SK-N-SH (cell line): ENCODE measurements at regions not wholly inside any gene's neighbourhood (a gene's known extent, or its start where the extent isn't known, plus 50 kb on each side); places are given as distances from the start of the nearest gene placed in this dataset.

Source experiments
- CTCF ChIA-PET: fragments of 300-600, 350-600 bp; formaldehyde crosslinking; extraction: SDS; loops from one replicate; lab custom pipeline; 2021; lab: Yijun Ruan, JAX
- POLR2A ChIA-PET: fragments of 350-600 bp; sonication (Branson Sonifier 250); formaldehyde crosslinking; extraction: SDS; loops from one replicate; lab custom pipeline; 2020; ENCODE audit warnings: antibody characterized with exemption, inconsistent platforms; lab: Yijun Ruan, JAX
- DNase-seq: peaks from one replicate; pipeline ENCODE4 v3.0.0; 2012
- H2AFZ ChIP-seq: fragments of 200-600 bp; sonication (generic); 2 replicates; pipeline ENCODE4 v1.8.1; 2016; ENCODE audit warnings: antibody characterized with exemption, mild to moderate bottlenecking, low read depth
- H3F3A ChIP-seq: fragments of 200-600 bp; sonication (generic); replicated peaks from 2 replicates; pipeline ENCODE3; 2016; ENCODE audit warnings: antibody characterized with exemption, mild to moderate bottlenecking; ENCODE audit not compliant: insufficient read depth
- H3K27ac ChIP-seq, 2 experiments: fragments of 200-500 bp in 1 of 2; fragments of 200-600 bp in 1 of 2; sonication (Bioruptor generic) in 1 of 2; sonication (generic), shearing (Covaris generic) in 1 of 2; 2 replicates each; pipeline versions ENCODE4 v1.5.1 to v1.6.1; 2014 to 2016; ENCODE audit warnings: low read depth in 2 of 2, inconsistent platforms in 1 of 2, low read length in 1 of 2, mild to moderate bottlenecking in 1 of 2, mixed read lengths in 1 of 2
- H3K27me3 ChIP-seq: fragments of 200-600 bp; sonication (generic), shearing (Covaris generic); 2 replicates; pipeline ENCODE4 v1.6.1; 2016; ENCODE audit warnings: mixed run types; ENCODE audit not compliant: insufficient read depth
- H3K36me3 ChIP-seq, 2 experiments: fragments of 200-500 bp in 1 of 2; fragments of 200-600 bp in 1 of 2; sonication (Bioruptor generic) in 1 of 2; sonication (generic) in 1 of 2; replicated peaks in 1 of 2; 2 replicates each; pipeline versions ENCODE3 to v1.5.1; 2014 to 2016; ENCODE audit warnings: low read length in 1 of 2, mild to moderate bottlenecking in 1 of 2; ENCODE audit not compliant: insufficient read depth in 2 of 2, control insufficient read depth in 1 of 2
- H3K4me1 ChIP-seq, 2 experiments: fragments of 200-500 bp in 1 of 2; fragments of 200-600 bp in 1 of 2; sonication (Bioruptor generic) in 1 of 2; sonication (generic), shearing (Covaris generic) in 1 of 2; 2 replicates each; pipeline versions ENCODE4 v1.5.1 to v1.6.1; 2014 to 2016; ENCODE audit warnings: low read depth in 1 of 2, low read length in 1 of 2, mixed run types in 1 of 2; ENCODE audit not compliant: insufficient read depth in 2 of 2, control insufficient read depth in 1 of 2
- H3K4me2 ChIP-seq: fragments of 200-600 bp; sonication (generic), shearing (Covaris generic); 2 replicates; pipeline ENCODE4 v1.6.1; 2017; ENCODE audit warnings: mixed run types
- H3K4me3 ChIP-seq, 2 experiments: fragments of 200-500 bp in 1 of 2; fragments of 200-600 bp in 1 of 2; sonication (Bioruptor generic) in 1 of 2; sonication (generic), shearing (Covaris generic) in 1 of 2; 2 replicates each; pipeline versions ENCODE4 v1.5.1 to v1.8.1; 2014 to 2016; ENCODE audit warnings: low read depth in 2 of 2, inconsistent platforms in 1 of 2, low read length in 1 of 2, mild to moderate bottlenecking in 1 of 2, mixed read lengths in 1 of 2, moderate library complexity in 1 of 2
- H3K79me2 ChIP-seq: fragments of 200-600 bp; sonication (generic); 2 replicates; pipeline ENCODE4 v1.8.1; 2017; ENCODE audit warnings: mild to moderate bottlenecking; ENCODE audit not compliant: insufficient read depth
- H3K9ac ChIP-seq: fragments of 200-600 bp; sonication (generic); 2 replicates; pipeline ENCODE4 v1.6.1; 2017; ENCODE audit warnings: mixed run types
- H3K9me2 ChIP-seq: fragments of 200-600 bp; sonication (generic); 2 replicates; pipeline ENCODE4 v1.6.1; 2017; ENCODE audit warnings: mixed run types
- H3K9me3 ChIP-seq: fragments of 200-600 bp; sonication (generic); 2 replicates; pipeline ENCODE4 v1.6.1; 2017; ENCODE audit warnings: mixed run types, mild to moderate bottlenecking, moderate library complexity
- H4K20me1 ChIP-seq: fragments of 200-600 bp; sonication (generic); 2 replicates; pipeline ENCODE4 v1.6.1; 2017; ENCODE audit warnings: mild to moderate bottlenecking, mixed run types; ENCODE audit not compliant: insufficient read depth
- CHD2 ChIP-seq: fragments of 150-350 bp; IDR thresholded peaks from 2 replicates; pipeline ENCODE4 v1.6.1; 2018; ENCODE audit warnings: low read length; ENCODE audit not compliant: partially characterized antibody
- EP300 ChIP-seq, 2 experiments: IDR thresholded peaks; 2 replicates each; pipeline versions ENCODE4 v1.4.0 to v1.6.1; 2012; ENCODE audit warnings: borderline replicate concordance in 1 of 2, low read depth in 1 of 2, low read length in 1 of 2
- EZH2phosphoT487 ChIP-seq: fragments of 200-600 bp; sonication (generic); IDR thresholded peaks from 2 replicates; pipeline ENCODE4 v1.6.1; 2017; ENCODE audit warnings: low read depth, mixed run types, mild to moderate bottlenecking, antibody characterized with exemption, moderate library complexity, borderline replicate concordance
- FOXM1 ChIP-seq: IDR thresholded peaks from 2 replicates; pipeline ENCODE4 v1.4.0; 2012; ENCODE audit warnings: low read depth, mild to moderate bottlenecking
- GABPA ChIP-seq: IDR thresholded peaks from 2 replicates; pipeline ENCODE4 v1.4.0; 2012; ENCODE audit warnings: low read depth, mild to moderate bottlenecking
- JUND ChIP-seq: IDR thresholded peaks from 2 replicates; pipeline ENCODE4 v1.4.0; 2012
- MEF2A ChIP-seq: IDR thresholded peaks from 2 replicates; pipeline ENCODE4 v1.4.0; 2012; ENCODE audit warnings: low read depth, borderline replicate concordance
- MXI1 ChIP-seq: IDR thresholded peaks from 2 replicates; pipeline ENCODE4 v1.6.1; 2012; ENCODE audit warnings: mild to moderate bottlenecking, low read depth, low read length, improper control_type of control experiment
- NFIC ChIP-seq: IDR thresholded peaks from 2 replicates; pipeline ENCODE4 v1.4.0; 2012; ENCODE audit warnings: borderline replicate concordance
- NRF1 ChIP-seq: IDR thresholded peaks from 2 replicates; pipeline ENCODE4 v1.6.1; 2012; ENCODE audit warnings: low read depth, mild to moderate bottlenecking, low read length
- POLR2AphosphoS5 ChIP-seq: IDR thresholded peaks from 2 replicates; pipeline ENCODE4 v1.6.1; 2012; ENCODE audit warnings: low read depth, low read length
- RFX5 ChIP-seq: IDR thresholded peaks from 2 replicates; pipeline ENCODE4 v1.6.1; 2012; ENCODE audit warnings: mild to moderate bottlenecking, improper control_type of control experiment, low read length
- RXRA ChIP-seq: IDR thresholded peaks from 2 replicates; pipeline ENCODE4 v1.4.0; 2012; ENCODE audit warnings: low read depth, mild to moderate bottlenecking, borderline replicate concordance
- SIN3A ChIP-seq: IDR thresholded peaks from 2 replicates; pipeline ENCODE4 v1.6.1; 2012; ENCODE audit warnings: low read depth, mild to moderate bottlenecking, low read length, moderate library complexity, borderline replicate concordance
- SMC3 ChIP-seq: IDR thresholded peaks from 2 replicates; pipeline ENCODE4 v1.6.1; 2012; ENCODE audit warnings: low read depth, low read length, improper control_type of control experiment
- TAF1 ChIP-seq: IDR thresholded peaks from 2 replicates; pipeline ENCODE4 v1.6.1; 2012; ENCODE audit warnings: low read depth, mild to moderate bottlenecking, low read length, moderate library complexity, borderline replicate concordance
- TCF12 ChIP-seq: IDR thresholded peaks from 2 replicates; pipeline ENCODE4 v1.4.0; 2012
- WGBS: methylation state at CpG from one replicate; pipeline ENCODE4 v1.1.6; 2017; ENCODE audit warnings: low lambda C conversion rate; 5-methylcytosine and 5-hydroxymethylcytosine counted together
- TF ChIP-seq, protein P1 (sequence below): IDR thresholded peaks from 2 replicates; pipeline ENCODE4 v1.6.1; 2012; ENCODE audit warnings: mild to moderate bottlenecking, low read depth, low read length, moderate library complexity
- TF ChIP-seq, protein P2 (sequence below): fragments of 150-350 bp; IDR thresholded peaks from 2 replicates; pipeline ENCODE4 v1.6.1; 2016; ENCODE audit warnings: mild to moderate bottlenecking, low read depth, low read length
- TF ChIP-seq, protein P3 (sequence below): IDR thresholded peaks from 2 replicates; pipeline ENCODE4 v1.4.0; 2012; ENCODE audit warnings: low read depth, borderline replicate concordance

DNA sequence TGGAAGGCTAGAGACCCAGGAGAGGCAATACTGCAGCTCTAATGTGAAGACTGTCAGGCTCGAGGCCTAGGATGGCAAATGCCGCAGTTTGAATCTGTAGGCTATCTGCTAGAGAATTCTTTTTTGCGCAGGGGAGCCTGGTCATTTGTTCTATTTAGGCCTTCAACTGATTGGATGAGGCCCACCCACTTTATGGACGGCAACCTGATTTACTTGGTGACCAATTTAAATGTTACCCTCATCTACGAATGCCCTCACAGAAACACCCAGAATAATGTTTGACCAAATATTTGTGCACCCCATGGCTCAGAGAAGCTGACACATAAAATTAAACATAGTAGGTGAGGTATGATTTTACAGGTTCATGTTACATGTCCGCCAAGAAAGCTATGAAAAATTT, 300.7 kb upstream of the GRM7 start:
- no peak overlapping the region for H3K4me2 ChIP-seq
- no peaks in the 10 kb centered on the region for H4K20me1 ChIP-seq
- no peaks in the 10 kb centered on the region; the same call in 1 of the 2 replicates for H3K9me2 ChIP-seq
- ChIA-PET CTCF (no interaction called here), POLR2A (no interaction called here)
- no peak overlapping the region for H2AFZ ChIP-seq
- H3K4me3 ChIP-seq = no peak overlapping the region
- WGBS = 39% methylated on average over 6 of the region's 6 CpGs
- no peak for TF ChIP-seq EZH2phosphoT487
- no peak for TF ChIP-seq RXRA
- no peak for TF ChIP-seq SIN3A
- TF ChIP-seq GABPA = no peak
- TF ChIP-seq NFIC = no peak
- no peak for TF ChIP-seq RFX5
- no peak for TF ChIP-seq FOXM1
- no peak for TF ChIP-seq SMC3
- no peak for TF ChIP-seq MXI1
- TF ChIP-seq JUND = no peak
- TF ChIP-seq NRF1 = no peak
- TF ChIP-seq TCF12 = no peak
- TF ChIP-seq CHD2 = no peak
- 0 out of 2 replicates have a peak, but pooled peaks cover 6% of the 10 kb centered on the region for H3K9me3 ChIP-seq
- no peaks in the 10 kb centered on the region for H3K4me1 ChIP-seq
- H3K36me3 ChIP-seq = no peaks in the 10 kb centered on the region
- H3K9ac ChIP-seq = no peak overlapping the region
- no peaks in the 10 kb centered on the region for H3K79me2 ChIP-seq
- no peak for DNase-seq
- no peak overlapping the region for H3K27ac ChIP-seq
- H3F3A ChIP-seq = no peaks in the 10 kb centered on the region
- H3K27me3 ChIP-seq = no peaks in the 10 kb centered on the region

DNA sequence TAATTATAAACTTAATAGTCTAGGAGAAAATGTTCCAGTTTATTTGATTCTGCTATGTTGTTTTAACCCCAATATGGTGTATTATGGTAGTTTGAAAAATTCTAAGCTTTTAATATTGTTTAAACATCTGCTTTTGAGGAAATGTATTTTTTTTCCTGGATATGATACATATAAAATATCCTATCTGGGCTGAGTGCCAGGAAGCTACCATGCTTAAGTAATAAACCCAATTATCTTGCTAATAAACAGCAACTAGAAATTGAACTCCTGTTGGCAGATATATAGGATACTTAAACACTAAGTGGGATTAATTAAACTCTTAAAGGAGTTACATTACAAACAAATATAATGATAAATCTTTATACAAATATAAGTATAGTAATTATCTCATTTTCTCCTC, 293.7 kb upstream of the GRM7 start:
- POLR2A ChIA-PET = no interaction called here
- Histone ChIP-seq H3K9ac (no peak overlapping the region), H4K20me1 (no peaks in the 10 kb centered on the region), H3K4me1 (no peaks in the 10 kb centered on the region), H3K9me2 (no peaks in the 10 kb centered on the region; the same call in 1 of the 2 replicates), H3F3A (no peaks in the 10 kb centered on the region), H3K9me3 (no peaks in the 10 kb centered on the region), H3K27me3 (no peaks in the 10 kb centered on the region), H3K79me2 (no peaks in the 10 kb centered on the region), H3K4me3 (no peak overlapping the region), H2AFZ (no peak overlapping the region), H3K36me3 (no peaks in the 10 kb centered on the region), H3K4me2 (no peak overlapping the region), H3K27ac (no peak overlapping the region)
- no peak for DNase-seq
- CTCF ChIA-PET = no interaction called here
- TF ChIP-seq MEF2A (no peak), TAF1 (no peak), MXI1 (no peak), FOXM1 (no peak), NFIC (no peak), SMC3 (no peak), POLR2AphosphoS5 (no peak), EZH2phosphoT487 (no peak), EP300 (IDR thresholded peaks at IDR 0.05; ENCODE audit: borderline replicate concordance in 1 of 2, low read depth in 1 of 2, low read length in 1 of 2) (no peak), GABPA (no peak)
- TF ChIP-seq, protein P1, sequence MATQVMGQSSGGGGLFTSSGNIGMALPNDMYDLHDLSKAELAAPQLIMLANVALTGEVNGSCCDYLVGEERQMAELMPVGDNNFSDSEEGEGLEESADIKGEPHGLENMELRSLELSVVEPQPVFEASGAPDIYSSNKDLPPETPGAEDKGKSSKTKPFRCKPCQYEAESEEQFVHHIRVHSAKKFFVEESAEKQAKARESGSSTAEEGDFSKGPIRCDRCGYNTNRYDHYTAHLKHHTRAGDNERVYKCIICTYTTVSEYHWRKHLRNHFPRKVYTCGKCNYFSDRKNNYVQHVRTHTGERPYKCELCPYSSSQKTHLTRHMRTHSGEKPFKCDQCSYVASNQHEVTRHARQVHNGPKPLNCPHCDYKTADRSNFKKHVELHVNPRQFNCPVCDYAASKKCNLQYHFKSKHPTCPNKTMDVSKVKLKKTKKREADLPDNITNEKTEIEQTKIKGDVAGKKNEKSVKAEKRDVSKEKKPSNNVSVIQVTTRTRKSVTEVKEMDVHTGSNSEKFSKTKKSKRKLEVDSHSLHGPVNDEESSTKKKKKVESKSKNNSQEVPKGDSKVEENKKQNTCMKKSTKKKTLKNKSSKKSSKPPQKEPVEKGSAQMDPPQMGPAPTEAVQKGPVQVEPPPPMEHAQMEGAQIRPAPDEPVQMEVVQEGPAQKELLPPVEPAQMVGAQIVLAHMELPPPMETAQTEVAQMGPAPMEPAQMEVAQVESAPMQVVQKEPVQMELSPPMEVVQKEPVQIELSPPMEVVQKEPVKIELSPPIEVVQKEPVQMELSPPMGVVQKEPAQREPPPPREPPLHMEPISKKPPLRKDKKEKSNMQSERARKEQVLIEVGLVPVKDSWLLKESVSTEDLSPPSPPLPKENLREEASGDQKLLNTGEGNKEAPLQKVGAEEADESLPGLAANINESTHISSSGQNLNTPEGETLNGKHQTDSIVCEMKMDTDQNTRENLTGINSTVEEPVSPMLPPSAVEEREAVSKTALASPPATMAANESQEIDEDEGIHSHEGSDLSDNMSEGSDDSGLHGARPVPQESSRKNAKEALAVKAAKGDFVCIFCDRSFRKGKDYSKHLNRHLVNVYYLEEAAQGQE = no peak
- TF ChIP-seq, protein P2, sequence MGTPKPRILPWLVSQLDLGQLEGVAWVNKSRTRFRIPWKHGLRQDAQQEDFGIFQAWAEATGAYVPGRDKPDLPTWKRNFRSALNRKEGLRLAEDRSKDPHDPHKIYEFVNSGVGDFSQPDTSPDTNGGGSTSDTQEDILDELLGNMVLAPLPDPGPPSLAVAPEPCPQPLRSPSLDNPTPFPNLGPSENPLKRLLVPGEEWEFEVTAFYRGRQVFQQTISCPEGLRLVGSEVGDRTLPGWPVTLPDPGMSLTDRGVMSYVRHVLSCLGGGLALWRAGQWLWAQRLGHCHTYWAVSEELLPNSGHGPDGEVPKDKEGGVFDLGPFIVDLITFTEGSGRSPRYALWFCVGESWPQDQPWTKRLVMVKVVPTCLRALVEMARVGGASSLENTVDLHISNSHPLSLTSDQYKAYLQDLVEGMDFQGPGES = no peak
- TF ChIP-seq, protein P3, sequence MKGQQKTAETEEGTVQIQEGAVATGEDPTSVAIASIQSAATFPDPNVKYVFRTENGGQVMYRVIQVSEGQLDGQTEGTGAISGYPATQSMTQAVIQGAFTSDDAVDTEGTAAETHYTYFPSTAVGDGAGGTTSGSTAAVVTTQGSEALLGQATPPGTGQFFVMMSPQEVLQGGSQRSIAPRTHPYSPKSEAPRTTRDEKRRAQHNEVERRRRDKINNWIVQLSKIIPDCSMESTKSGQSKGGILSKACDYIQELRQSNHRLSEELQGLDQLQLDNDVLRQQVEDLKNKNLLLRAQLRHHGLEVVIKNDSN = no peak
